ENCODE measurements at regions not wholly inside any gene's neighbourhood (a gene's known extent, or its start where the extent isn't known, plus 50 kb on each side); places are given as distances from the start of the nearest gene placed in this dataset.

DNA sequence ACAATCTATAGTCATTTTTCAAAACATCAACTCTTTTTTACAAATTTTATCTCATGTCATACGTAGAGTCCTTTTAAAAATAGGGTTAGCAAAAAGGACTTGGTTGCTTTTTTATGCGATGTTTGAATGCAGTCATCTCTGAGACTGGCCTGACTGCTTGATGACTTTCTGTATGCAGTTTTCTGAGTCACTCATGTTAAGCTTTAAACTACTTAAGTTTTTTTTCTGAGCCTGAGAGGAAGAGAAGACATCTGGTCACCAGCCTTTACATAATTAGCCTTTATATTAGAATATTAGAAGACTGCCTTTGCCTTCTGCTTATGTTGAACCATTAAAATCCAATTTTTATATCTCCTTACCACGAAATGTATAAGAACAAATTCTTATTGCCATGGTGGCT lies 834.4 kb upstream of the MBL2 start:
- WGBS (ENCODE audit: insufficient coverage): no CpG with 5 or more reads among the region's 3 CpGs
- DNase-seq: no peak

GRCh38 chr10:53601260-53601875 lies 828.8 kb upstream of the MBL2 start:
- Histone ChIP-seq H3K9me3 (replicated peaks; ENCODE audit: control insufficient read depth, low read depth, low read length) (no peaks in the 10 kb centered on the region), H3K27ac (ENCODE audit: low read length) (no peak overlapping the region), H3K4me3 (ENCODE audit: low read length) (no peak overlapping the region), H3K4me1 (ENCODE audit: control insufficient read depth, insufficient read depth, low read length) (no peaks in the 10 kb centered on the region), H3K27me3 (ENCODE audit: control insufficient read depth, insufficient read depth, low read length) (no peaks in the 10 kb centered on the region), H3K36me3 (ENCODE audit: control insufficient read depth, insufficient read depth, low read length) (no peaks in the 10 kb centered on the region)
- peak; percentile 46 for DNase-seq
- no CpG with 5 or more reads among the region's 11 CpGs for WGBS (ENCODE audit: insufficient coverage)

More for the DNA sequence above, 834.4 kb upstream of the MBL2 start:
- H3K4me1 ChIP-seq (ENCODE audit: control insufficient read depth, insufficient read depth, low read length): no peaks in the 10 kb centered on the region
- no peaks in the 10 kb centered on the region for H3K27me3 ChIP-seq (ENCODE audit: control insufficient read depth, insufficient read depth, low read length)
- no peaks in the 10 kb centered on the region for H3K36me3 ChIP-seq (ENCODE audit: control insufficient read depth, insufficient read depth, low read length)
- no peak overlapping the region for H3K4me3 ChIP-seq (ENCODE audit: low read length)
- H3K9me3 ChIP-seq (replicated peaks; ENCODE audit: control insufficient read depth, low read depth, low read length): no peaks in the 10 kb centered on the region
- H3K27ac ChIP-seq (ENCODE audit: low read length): no peak overlapping the region

GRCh38 chr10:53598914-53599313 lies 826.3 kb upstream of the MBL2 start:
- Histone ChIP-seq H3K27ac (ENCODE audit: low read length) (no peak overlapping the region), H3K9me3 (replicated peaks; ENCODE audit: control insufficient read depth, low read depth, low read length) (no peaks in the 10 kb centered on the region), H3K4me3 (ENCODE audit: low read length) (no peak overlapping the region), H3K36me3 (ENCODE audit: control insufficient read depth, insufficient read depth, low read length) (no peaks in the 10 kb centered on the region), H3K4me1 (ENCODE audit: control insufficient read depth, insufficient read depth, low read length) (no peaks in the 10 kb centered on the region), H3K27me3 (ENCODE audit: control insufficient read depth, insufficient read depth, low read length) (no peaks in the 10 kb centered on the region)
- DNase-seq: no peak
- WGBS (ENCODE audit: insufficient coverage): 54% methylated on average over 2 of the region's 2 CpGs

DNA sequence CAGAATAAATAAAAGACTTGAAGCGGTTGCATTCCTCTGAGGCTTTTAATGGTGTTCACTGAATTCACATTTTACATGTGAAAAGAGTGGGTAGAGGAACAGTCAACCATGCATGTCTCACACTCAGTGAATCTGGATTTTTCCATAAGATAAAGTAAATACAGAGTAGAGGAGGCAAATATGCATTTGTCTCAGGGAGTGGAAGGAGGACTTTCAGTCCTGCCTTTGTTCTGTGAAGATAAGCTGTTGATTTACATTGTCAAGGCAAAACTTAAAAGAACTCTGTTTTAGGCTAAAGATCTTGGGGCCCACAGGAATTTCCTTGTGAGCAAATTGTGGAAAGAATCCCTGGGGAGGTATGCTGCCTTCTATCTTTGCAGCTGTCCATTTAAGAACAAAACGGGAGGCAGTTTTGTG lies 825.3 kb upstream of the MBL2 start:
- H3K9me3 ChIP-seq (replicated peaks; ENCODE audit: control insufficient read depth, low read depth, low read length): no peaks in the 10 kb centered on the region
- H3K4me3 ChIP-seq (ENCODE audit: low read length): no peak overlapping the region
- no peak overlapping the region for H3K27ac ChIP-seq (ENCODE audit: low read length)
- H3K36me3 ChIP-seq (ENCODE audit: control insufficient read depth, insufficient read depth, low read length): no peaks in the 10 kb centered on the region
- H3K27me3 ChIP-seq (ENCODE audit: control insufficient read depth, insufficient read depth, low read length): no peaks in the 10 kb centered on the region
- DNase-seq: no peak
- H3K4me1 ChIP-seq (ENCODE audit: control insufficient read depth, insufficient read depth, low read length): no peaks in the 10 kb centered on the region
- 20% methylated on average over 1 of the region's 2 CpGs for WGBS (ENCODE audit: insufficient coverage)

DNA sequence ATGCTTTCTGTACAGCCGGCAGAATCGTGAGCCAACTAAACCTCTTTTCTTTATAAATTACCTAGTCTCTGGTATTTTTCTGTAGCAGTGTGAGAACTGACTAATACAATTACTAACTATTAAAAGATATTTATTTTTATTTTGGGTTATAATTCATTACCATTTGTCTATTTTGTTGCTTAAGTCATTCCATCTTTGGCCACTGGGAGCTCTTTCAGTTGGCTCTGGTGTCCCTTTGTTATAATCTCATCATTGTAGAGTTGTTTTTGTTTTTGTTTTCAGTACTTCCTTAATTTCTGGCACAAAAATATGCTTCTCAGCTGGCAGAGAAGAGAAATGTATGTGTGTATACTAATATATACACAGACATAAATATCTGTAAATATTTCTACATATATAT lies 807.9 kb upstream of the MBL2 start:
- Histone ChIP-seq H3K4me1 (ENCODE audit: control insufficient read depth, insufficient read depth, low read length) (no peaks in the 10 kb centered on the region), H3K27me3 (ENCODE audit: control insufficient read depth, insufficient read depth, low read length) (no peaks in the 10 kb centered on the region), H3K27ac (ENCODE audit: low read length) (no peak overlapping the region), H3K9me3 (replicated peaks; ENCODE audit: control insufficient read depth, low read depth, low read length) (no peaks in the 10 kb centered on the region), H3K4me3 (ENCODE audit: low read length) (no peak overlapping the region), H3K36me3 (ENCODE audit: control insufficient read depth, insufficient read depth, low read length) (no peaks in the 10 kb centered on the region)
- WGBS (ENCODE audit: insufficient coverage): no CpG with 5 or more reads among the region's 2 CpGs
- DNase-seq: no peak

GRCh38 chr10:53579773-53580172 lies 807.2 kb upstream of the MBL2 start:
- DNase-seq: no peak
- no peaks in the 10 kb centered on the region for H3K27me3 ChIP-seq (ENCODE audit: control insufficient read depth, insufficient read depth, low read length)
- no CpG with 5 or more reads among the region's 1 CpG for WGBS (ENCODE audit: insufficient coverage)
- no peak overlapping the region for H3K27ac ChIP-seq (ENCODE audit: low read length)
- H3K36me3 ChIP-seq (ENCODE audit: control insufficient read depth, insufficient read depth, low read length): no peaks in the 10 kb centered on the region
- H3K9me3 ChIP-seq (replicated peaks; ENCODE audit: control insufficient read depth, low read depth, low read length): no peaks in the 10 kb centered on the region
- H3K4me1 ChIP-seq (ENCODE audit: control insufficient read depth, insufficient read depth, low read length): no peaks in the 10 kb centered on the region
- H3K4me3 ChIP-seq (ENCODE audit: low read length): no peak overlapping the region

GRCh38 chr10:53574024-53574423 lies 801.4 kb upstream of the MBL2 start:
- no peaks in the 10 kb centered on the region for H3K27me3 ChIP-seq (ENCODE audit: control insufficient read depth, insufficient read depth, low read length)
- no CpG with 5 or more reads among the region's 3 CpGs for WGBS (ENCODE audit: insufficient coverage)
- H3K9me3 ChIP-seq (replicated peaks; ENCODE audit: control insufficient read depth, low read depth, low read length): no peaks in the 10 kb centered on the region
- no peaks in the 10 kb centered on the region for H3K36me3 ChIP-seq (ENCODE audit: control insufficient read depth, insufficient read depth, low read length)
- H3K4me3 ChIP-seq (ENCODE audit: low read length): no peak overlapping the region
- no peak for DNase-seq
- no peak overlapping the region for H3K27ac ChIP-seq (ENCODE audit: low read length)
- no peaks in the 10 kb centered on the region for H3K4me1 ChIP-seq (ENCODE audit: control insufficient read depth, insufficient read depth, low read length)

DNA sequence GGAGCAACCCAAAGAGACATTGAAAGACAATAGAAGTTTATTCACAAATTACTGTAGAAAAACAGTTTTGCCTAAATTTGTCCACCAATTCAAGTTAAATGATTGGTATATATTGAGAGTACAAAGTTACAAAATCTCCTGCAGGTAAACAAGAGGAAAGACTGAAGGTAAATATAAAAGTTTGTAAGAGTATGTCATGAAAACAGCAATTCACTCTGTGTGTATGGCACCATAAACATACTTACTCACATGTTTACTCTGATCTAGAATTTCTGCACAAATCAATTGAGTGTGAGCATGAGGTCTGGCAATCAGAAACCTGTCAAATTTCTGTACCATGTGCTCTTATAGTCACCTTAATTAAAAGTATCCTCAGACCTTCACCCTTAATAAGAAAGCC lies 800.9 kb upstream of the MBL2 start:
- no peak overlapping the region for H3K27ac ChIP-seq (ENCODE audit: low read length)
- no peak for DNase-seq
- H3K36me3 ChIP-seq (ENCODE audit: control insufficient read depth, insufficient read depth, low read length): no peaks in the 10 kb centered on the region
- no peaks in the 10 kb centered on the region for H3K27me3 ChIP-seq (ENCODE audit: control insufficient read depth, insufficient read depth, low read length)
- no peaks in the 10 kb centered on the region for H3K9me3 ChIP-seq (replicated peaks; ENCODE audit: control insufficient read depth, low read depth, low read length)
- H3K4me1 ChIP-seq (ENCODE audit: control insufficient read depth, insufficient read depth, low read length): no peaks in the 10 kb centered on the region
- no peak overlapping the region for H3K4me3 ChIP-seq (ENCODE audit: low read length)

DNA sequence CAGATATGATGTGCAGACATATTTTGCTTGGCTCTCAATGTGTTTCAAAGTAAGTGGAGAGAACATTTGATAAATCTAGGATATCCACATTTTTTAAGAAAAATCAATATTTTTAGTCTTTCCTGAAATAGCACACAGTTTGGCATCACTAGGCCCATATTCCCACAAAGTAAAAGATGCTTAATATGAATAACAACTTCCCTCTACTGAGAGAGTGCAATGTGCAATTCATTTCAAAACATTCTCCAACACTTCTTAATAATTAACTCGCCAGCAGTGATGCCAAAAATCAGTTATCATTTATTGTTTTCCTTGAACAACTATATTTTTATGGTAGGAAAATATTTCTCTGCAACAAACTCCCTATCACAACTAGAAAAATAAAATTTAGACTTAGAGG lies 800.2 kb upstream of the MBL2 start:
- no peaks in the 10 kb centered on the region for H3K27me3 ChIP-seq (ENCODE audit: control insufficient read depth, insufficient read depth, low read length)

DNA sequence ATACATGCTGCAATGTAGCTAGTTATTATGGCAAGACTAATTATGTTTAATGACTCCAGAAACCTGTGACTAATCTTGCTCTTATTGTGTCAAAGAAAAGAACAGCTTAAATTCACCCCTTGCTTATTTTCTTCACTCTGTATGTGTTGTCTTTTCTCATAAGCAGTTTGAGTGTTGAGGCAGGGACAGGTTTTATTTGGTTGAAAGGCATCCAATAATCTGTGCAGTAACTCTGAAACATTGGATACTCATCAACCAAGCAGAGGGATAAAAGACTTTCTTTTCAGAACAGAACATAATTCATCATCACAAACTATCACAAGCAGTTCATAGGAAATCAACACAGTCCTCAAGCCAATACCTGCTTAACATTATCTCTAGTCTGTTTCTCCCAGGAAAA lies 797.6 kb upstream of the MBL2 start:
- no peaks in the 10 kb centered on the region for H3K36me3 ChIP-seq (ENCODE audit: control insufficient read depth, insufficient read depth, low read length)
- no peaks in the 10 kb centered on the region for H3K4me1 ChIP-seq (ENCODE audit: control insufficient read depth, insufficient read depth, low read length)
- no peaks in the 10 kb centered on the region for H3K9me3 ChIP-seq (replicated peaks; ENCODE audit: control insufficient read depth, low read depth, low read length)
- no peak overlapping the region for H3K27ac ChIP-seq (ENCODE audit: low read length)
- H3K4me3 ChIP-seq (ENCODE audit: low read length): no peak overlapping the region
- H3K27me3 ChIP-seq (ENCODE audit: control insufficient read depth, insufficient read depth, low read length): no peaks in the 10 kb centered on the region
- DNase-seq: no peak

More for the DNA sequence above, 800.2 kb upstream of the MBL2 start:
- Histone ChIP-seq H3K4me1 (ENCODE audit: control insufficient read depth, insufficient read depth, low read length) (no peaks in the 10 kb centered on the region), H3K36me3 (ENCODE audit: control insufficient read depth, insufficient read depth, low read length) (no peaks in the 10 kb centered on the region), H3K27ac (ENCODE audit: low read length) (no peak overlapping the region), H3K4me3 (ENCODE audit: low read length) (no peak overlapping the region), H3K9me3 (replicated peaks; ENCODE audit: control insufficient read depth, low read depth, low read length) (no peaks in the 10 kb centered on the region)
- WGBS (ENCODE audit: insufficient coverage): no CpG with 5 or more reads among the region's 1 CpG
- DNase-seq: no peak

- no peak for DNase-seq
- H3K27ac ChIP-seq (ENCODE audit: low read length): no peak overlapping the region
- H3K36me3 ChIP-seq (ENCODE audit: control insufficient read depth, insufficient read depth, low read length): no peaks in the 10 kb centered on the region
- H3K4me3 ChIP-seq (ENCODE audit: low read length): no peak overlapping the region
- no peaks in the 10 kb centered on the region for H3K9me3 ChIP-seq (replicated peaks; ENCODE audit: control insufficient read depth, low read depth, low read length)
- no CpG with 5 or more reads among the region's 3 CpGs for WGBS (ENCODE audit: insufficient coverage)
- no peaks in the 10 kb centered on the region for H3K27me3 ChIP-seq (ENCODE audit: control insufficient read depth, insufficient read depth, low read length)
- H3K4me1 ChIP-seq (ENCODE audit: control insufficient read depth, insufficient read depth, low read length): no peaks in the 10 kb centered on the region
Measured at GRCh38 chr10:53569455-53569854, 796.9 kb upstream of the MBL2 start.

Measured in muscle of leg (tissue), 3 donors.